ENCODE measurements at regions not wholly inside any gene's neighbourhood (a gene's known extent, or its start where the extent isn't known, plus 50 kb on each side); places are given as distances from the start of the nearest gene placed in this dataset.

GRCh38 chr10:94043431-94043990 lies 49.8 kb downstream of the PLCE1 start:
- TF ChIP-seq POLR2A (IDR thresholded peaks at IDR 0.05; ENCODE audit: low read depth, low read length) (no peak), TAF1 (IDR thresholded peaks at IDR 0.05; ENCODE audit: borderline replicate concordance, low read depth, low read length) (no peak), POLR2AphosphoS5 (IDR thresholded peaks at IDR 0.05; ENCODE audit: low read depth, low read length) (no peak)
- no peak for DNase-seq (ENCODE audit: insufficient read length)
- no peak for FAIRE-seq

GRCh38 chr10:94046098-94046497 lies 52.4 kb downstream of the PLCE1 start:
- TF ChIP-seq POLR2AphosphoS5 (IDR thresholded peaks at IDR 0.05; ENCODE audit: low read depth, low read length) (no peak), POLR2A (IDR thresholded peaks at IDR 0.05; ENCODE audit: low read depth, low read length) (no peak), TAF1 (IDR thresholded peaks at IDR 0.05; ENCODE audit: borderline replicate concordance, low read depth, low read length) (no peak)
- no peak for FAIRE-seq

DNA sequence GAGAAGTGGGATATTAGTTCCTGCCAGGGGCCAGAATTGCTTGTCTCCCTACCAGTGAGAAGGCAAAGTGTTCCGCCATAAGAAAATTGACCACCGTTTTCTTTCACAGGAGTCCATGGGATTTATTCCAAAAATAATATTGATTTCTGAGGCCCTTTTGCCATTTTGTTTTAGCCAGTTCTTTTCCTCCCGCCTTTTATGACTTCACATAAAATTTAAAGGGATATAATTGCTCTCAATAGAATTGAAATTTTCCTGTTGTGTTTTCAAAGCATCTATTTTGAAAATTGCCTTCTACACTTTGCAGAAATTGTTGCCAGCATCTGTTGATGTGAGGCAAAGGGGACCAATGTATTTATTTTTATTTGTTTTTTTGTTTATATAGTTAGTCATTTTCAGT lies 53.6 kb downstream of the PLCE1 start:
- DNase-seq (ENCODE audit: insufficient read length): no peak
- no peak for FAIRE-seq
- TF ChIP-seq POLR2A (IDR thresholded peaks at IDR 0.05; ENCODE audit: low read depth, low read length) (no peak), TAF1 (IDR thresholded peaks at IDR 0.05; ENCODE audit: borderline replicate concordance, low read depth, low read length) (no peak), POLR2AphosphoS5 (IDR thresholded peaks at IDR 0.05; ENCODE audit: low read depth, low read length) (no peak)

More at GRCh38 chr10:94046098-94046497, 52.4 kb downstream of the PLCE1 start:
- no peak for DNase-seq (ENCODE audit: insufficient read length)

DNA sequence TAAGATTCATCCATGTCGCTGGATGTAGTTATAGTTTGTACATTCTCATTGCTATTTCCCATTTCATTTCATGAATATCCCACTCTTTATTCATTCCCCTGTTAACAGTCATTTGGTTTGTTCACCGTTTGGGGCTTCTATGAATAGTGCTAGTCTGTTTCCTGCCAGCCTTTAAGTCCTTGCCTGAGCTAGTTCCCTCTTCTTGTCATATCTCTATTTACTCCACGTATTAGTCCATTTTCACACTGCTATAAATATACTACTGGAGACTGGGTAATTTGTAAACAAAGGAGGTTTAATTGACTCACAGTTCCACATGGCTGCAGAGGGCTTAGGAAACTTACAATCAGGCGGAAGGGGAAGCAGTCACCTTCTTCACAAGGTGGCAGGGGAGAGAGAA lies 56.2 kb downstream of the PLCE1 start:
- TF ChIP-seq POLR2A (IDR thresholded peaks at IDR 0.05; ENCODE audit: low read depth, low read length): no peak
- no peak for TF ChIP-seq POLR2AphosphoS5 (IDR thresholded peaks at IDR 0.05; ENCODE audit: low read depth, low read length)
- no peak for TF ChIP-seq TAF1 (IDR thresholded peaks at IDR 0.05; ENCODE audit: borderline replicate concordance, low read depth, low read length)
- no peak for FAIRE-seq
- DNase-seq (ENCODE audit: insufficient read length): no peak

DNA sequence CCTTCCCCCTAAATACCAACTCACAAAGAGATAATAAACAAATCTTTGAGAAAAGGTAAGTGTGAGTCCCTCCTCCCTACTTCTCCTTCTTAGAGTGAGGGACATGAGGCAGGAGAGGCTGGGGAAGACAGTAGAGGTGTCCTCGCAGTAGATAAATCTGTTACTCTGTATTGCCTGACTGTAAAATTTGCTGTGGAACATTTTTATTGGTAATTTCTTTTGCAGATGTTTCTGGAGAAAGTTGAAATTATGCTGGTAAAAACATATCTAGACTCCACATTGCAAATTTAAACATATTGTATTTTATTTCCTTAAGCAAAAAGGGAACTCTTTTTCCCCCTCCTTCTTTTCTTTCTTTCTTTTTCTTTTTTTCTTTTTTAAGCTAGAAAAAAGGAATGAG lies 58.5 kb downstream of the PLCE1 start:
- no peak for TF ChIP-seq POLR2A (IDR thresholded peaks at IDR 0.05; ENCODE audit: low read depth, low read length)
- TF ChIP-seq TAF1 (IDR thresholded peaks at IDR 0.05; ENCODE audit: borderline replicate concordance, low read depth, low read length): no peak
- TF ChIP-seq POLR2AphosphoS5 (IDR thresholded peaks at IDR 0.05; ENCODE audit: low read depth, low read length): no peak
- FAIRE-seq (no peak), DNase-seq (ENCODE audit: insufficient read length) (no peak)

GRCh38 chr10:94052866-94053791 lies 59.4 kb downstream of the PLCE1 start:
- FAIRE-seq (no peak), DNase-seq (ENCODE audit: insufficient read length) (no peak)
- TF ChIP-seq TAF1 (IDR thresholded peaks at IDR 0.05; ENCODE audit: borderline replicate concordance, low read depth, low read length): no peak
- no peak for TF ChIP-seq POLR2A (IDR thresholded peaks at IDR 0.05; ENCODE audit: low read depth, low read length)
- no peak for TF ChIP-seq POLR2AphosphoS5 (IDR thresholded peaks at IDR 0.05; ENCODE audit: low read depth, low read length)

- TF ChIP-seq TAF1 (IDR thresholded peaks at IDR 0.05; ENCODE audit: borderline replicate concordance, low read depth, low read length): no peak
- TF ChIP-seq POLR2A (IDR thresholded peaks at IDR 0.05; ENCODE audit: low read depth, low read length): no peak
- no peak for TF ChIP-seq POLR2AphosphoS5 (IDR thresholded peaks at IDR 0.05; ENCODE audit: low read depth, low read length)
These were observed 65.6 kb downstream of the PLCE1 start for GRCh38 chr10:94059178-94059883.

DNA sequence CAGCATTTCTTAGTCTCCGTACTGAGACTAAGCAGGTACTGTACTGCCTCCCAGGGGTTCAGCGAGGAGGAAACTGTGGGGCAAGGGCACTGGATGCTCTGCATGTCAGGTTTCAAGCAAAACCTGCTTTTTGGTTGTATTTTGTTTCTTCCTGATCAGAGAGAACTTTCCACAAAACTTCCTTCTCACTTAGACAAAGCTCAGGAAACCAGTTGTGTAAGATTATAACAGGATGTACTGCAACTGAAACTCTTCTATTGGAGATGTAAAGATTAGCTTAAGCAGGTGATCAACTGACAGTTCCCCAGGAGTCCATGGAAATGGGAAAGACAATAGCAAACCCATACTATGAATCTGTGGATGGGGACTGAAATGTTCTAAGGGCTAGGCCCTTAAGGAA lies 67.3 kb downstream of the PLCE1 start:
- TF ChIP-seq TAF1 (IDR thresholded peaks at IDR 0.05; ENCODE audit: borderline replicate concordance, low read depth, low read length) (no peak), POLR2AphosphoS5 (IDR thresholded peaks at IDR 0.05; ENCODE audit: low read depth, low read length) (no peak), POLR2A (IDR thresholded peaks at IDR 0.05; ENCODE audit: low read depth, low read length) (no peak)
- DNase-seq (ENCODE audit: insufficient read length) (no peak), FAIRE-seq (no peak)

More at GRCh38 chr10:94059178-94059883, 65.6 kb downstream of the PLCE1 start:
- DNase-seq (ENCODE audit: insufficient read length) (no peak), FAIRE-seq (no peak)

DNA sequence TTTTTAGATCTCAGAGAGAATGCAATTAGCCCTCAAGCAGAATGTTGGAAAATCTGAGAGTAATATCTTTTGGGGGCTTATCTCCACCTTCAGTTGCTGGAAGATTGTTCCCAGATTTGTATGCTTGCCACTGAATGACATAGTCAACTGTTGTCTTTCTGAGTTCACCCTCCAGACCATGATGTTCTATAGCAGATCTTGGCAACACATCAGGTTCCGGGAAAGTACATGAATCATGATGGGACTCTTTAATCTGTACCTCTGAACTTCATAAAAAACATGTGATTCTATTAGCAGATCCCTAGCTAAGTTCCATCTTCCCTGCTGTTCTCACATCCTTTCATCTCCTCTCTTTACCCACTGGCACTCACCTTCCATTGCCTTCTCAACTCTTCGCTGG lies 68.9 kb downstream of the PLCE1 start:
- FAIRE-seq: no peak
- TF ChIP-seq POLR2A (IDR thresholded peaks at IDR 0.05; ENCODE audit: low read depth, low read length): no peak
- no peak for TF ChIP-seq TAF1 (IDR thresholded peaks at IDR 0.05; ENCODE audit: borderline replicate concordance, low read depth, low read length)
- TF ChIP-seq POLR2AphosphoS5 (IDR thresholded peaks at IDR 0.05; ENCODE audit: low read depth, low read length): no peak

DNA sequence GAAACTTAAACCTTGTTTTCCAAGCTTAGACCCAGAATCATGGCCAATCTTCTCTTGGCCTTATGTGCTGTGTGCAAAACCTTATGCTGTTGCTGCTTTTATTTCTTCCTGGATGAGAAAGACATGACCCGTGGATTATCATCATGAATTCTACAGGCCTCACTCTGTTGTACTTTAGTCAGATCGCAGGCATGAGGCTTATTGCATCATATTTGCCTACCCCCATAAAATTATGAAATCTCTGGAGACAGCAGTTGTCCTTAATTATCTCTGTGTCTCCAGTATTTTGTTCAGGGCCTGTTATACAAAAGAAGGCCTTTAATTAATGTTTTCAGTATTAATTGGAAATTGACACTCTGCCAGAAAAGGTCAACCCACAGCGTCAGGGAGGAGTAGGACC lies 71.6 kb downstream of the PLCE1 start:
- DNase-seq (ENCODE audit: insufficient read length) (no peak), FAIRE-seq (no peak)
- TF ChIP-seq TAF1 (IDR thresholded peaks at IDR 0.05; ENCODE audit: borderline replicate concordance, low read depth, low read length) (no peak), POLR2AphosphoS5 (IDR thresholded peaks at IDR 0.05; ENCODE audit: low read depth, low read length) (no peak), POLR2A (IDR thresholded peaks at IDR 0.05; ENCODE audit: low read depth, low read length) (no peak)

More for the DNA sequence above, 68.9 kb downstream of the PLCE1 start:
- no peak for DNase-seq (ENCODE audit: insufficient read length)

- TF ChIP-seq POLR2A (IDR thresholded peaks at IDR 0.05; ENCODE audit: low read depth, low read length) (no peak), POLR2AphosphoS5 (IDR thresholded peaks at IDR 0.05; ENCODE audit: low read depth, low read length) (no peak), TAF1 (IDR thresholded peaks at IDR 0.05; ENCODE audit: borderline replicate concordance, low read depth, low read length) (no peak)
- no peak for DNase-seq (ENCODE audit: insufficient read length)
- no peak for FAIRE-seq
These were observed 72.1 kb downstream of the PLCE1 start for GRCh38 chr10:94065787-94066186.
